Cardiac septum (tissue), 1 donor: ENCODE measurements at regions not wholly inside any gene's neighbourhood (a gene's known extent, or its start where the extent isn't known, plus 50 kb on each side); places are given as distances from the start of the nearest gene placed in this dataset.

Source experiments
- DNase-seq: peaks from one replicate; pipeline ENCODE4 v3.0.0-alpha.2; 2020; ENCODE audit warnings: low spot score
- intact Hi-C: fragments of 100-400 bp; cut with DNase I; formaldehyde crosslinking; loops from one replicate; pipeline ENCODE4 v1.14.0; 2022
- donor health status: DM: no; HTN: no; CAD: no.

GRCh38 chr5:38642189-38642911 lies 85.9 kb upstream of the LIFR start:
- DNase-seq: no peak
- intact Hi-C loops: no loop called here

DNA sequence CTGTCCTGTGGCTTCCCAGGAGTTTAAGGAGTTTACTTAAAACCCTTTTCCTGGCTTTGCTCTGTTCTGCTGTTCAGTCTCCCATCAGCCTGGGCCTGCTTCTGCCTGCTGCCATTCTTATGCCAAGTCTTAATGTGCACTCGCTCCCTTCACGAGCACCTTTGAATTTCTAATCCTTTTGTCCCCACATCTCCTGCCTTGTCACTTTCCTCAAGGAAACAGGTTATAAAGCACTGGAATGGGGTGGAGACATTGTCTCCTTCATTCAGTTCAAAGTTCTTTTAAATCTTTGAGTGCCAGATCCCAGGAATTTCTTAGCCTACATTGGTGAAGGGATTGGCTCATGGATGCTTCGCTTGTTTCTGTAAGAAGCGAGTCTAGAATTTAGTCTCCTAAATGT lies 87.2 kb upstream of the LIFR start:
- no peak for DNase-seq
- intact Hi-C loops: no loop called here

- no peak for DNase-seq
- intact Hi-C loops: no loop called here
Measured at GRCh38 chr5:38645508-38645907, 89.1 kb upstream of the LIFR start.

DNA sequence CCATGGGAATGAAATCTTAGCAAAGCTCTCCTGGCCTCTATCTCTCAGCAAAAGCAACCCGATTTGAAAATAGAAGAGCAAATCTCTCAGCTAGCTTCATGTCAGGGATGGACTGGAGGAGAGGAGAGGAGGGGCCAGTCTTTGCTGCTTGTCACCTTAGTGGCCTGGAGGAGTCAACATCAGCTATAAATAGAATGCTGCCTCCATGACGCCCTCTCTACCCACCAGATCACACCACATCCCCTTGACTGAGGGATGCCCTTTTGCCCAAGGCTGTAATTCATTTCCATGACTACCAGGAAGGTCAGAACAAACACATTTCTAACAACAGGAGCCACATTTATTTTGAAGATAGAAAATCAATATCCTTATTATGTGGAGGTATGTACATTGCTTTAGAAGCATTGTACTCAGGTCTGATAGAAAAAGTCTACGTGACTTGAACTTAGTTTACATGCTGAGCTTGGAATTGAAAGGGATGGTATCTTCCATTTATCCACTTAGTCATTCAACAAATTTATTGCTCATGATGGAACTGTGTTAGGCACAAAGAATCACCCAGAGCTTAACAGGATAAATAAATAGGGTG lies 92.4 kb upstream of the LIFR start:
- DNase-seq: no peak
- intact Hi-C loops: no loop called here

GRCh38 chr5:38650540-38650939 lies 94.1 kb upstream of the LIFR start:
- no peak for DNase-seq
- intact Hi-C loops: no loop called here

DNA sequence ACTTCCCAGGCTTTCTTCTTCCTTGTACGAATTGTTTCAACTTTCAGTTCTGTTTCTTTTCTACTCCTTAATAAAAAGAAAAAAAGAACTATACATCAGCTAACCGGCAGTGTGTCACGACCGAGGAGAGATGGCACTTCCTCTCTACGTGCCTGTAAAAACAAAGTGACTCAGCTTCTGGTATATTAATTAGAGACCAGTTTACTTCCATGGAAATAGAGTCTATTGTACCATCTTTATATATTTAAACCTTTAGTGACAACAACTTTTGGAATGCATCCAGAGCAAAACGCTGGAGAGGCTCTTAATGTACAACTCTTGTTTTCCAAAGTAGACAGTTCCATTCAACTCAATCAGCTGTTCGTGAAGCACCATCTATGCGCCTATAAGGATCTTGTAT lies 94.5 kb upstream of the LIFR start:
- intact Hi-C loops: no loop called here
- DNase-seq: no peak

DNA sequence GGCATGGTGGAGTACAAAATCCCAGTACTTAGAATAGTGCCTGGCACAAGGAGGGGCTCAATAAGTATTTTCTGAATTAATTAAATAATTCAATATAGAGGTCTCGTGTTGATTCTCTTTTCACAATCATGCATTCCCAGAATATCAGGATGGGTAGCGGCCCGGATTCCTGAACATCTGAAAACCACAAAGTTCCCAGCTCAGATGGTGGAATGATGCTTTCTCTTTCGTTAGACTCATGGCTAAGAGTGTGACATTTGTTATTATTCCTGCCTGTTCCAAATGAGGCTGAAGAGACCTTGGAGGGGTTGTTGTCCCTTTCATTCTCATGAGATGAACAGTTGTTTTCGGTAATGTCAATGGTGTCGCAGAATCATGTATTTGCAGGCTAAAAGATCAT lies 95.4 kb upstream of the LIFR start:
- no peak for DNase-seq
- intact Hi-C loops: no loop called here

GRCh38 chr5:38653389-38653788 lies 96.9 kb upstream of the LIFR start:
- intact Hi-C loops: no loop called here
- DNase-seq: no peak

- DNase-seq: no peak
- intact Hi-C loops: no loop called here
Measured at GRCh38 chr5:38655691-38656090, 99.2 kb upstream of the LIFR start.

GRCh38 chr5:38656568-38656967 lies 100.1 kb upstream of the LIFR start:
- intact Hi-C loops: no loop called here
- DNase-seq: no peak

- no peak for DNase-seq
- intact Hi-C loops: no loop called here
Measured at GRCh38 chr5:38657020-38657419, 100.6 kb upstream of the LIFR start.

DNA sequence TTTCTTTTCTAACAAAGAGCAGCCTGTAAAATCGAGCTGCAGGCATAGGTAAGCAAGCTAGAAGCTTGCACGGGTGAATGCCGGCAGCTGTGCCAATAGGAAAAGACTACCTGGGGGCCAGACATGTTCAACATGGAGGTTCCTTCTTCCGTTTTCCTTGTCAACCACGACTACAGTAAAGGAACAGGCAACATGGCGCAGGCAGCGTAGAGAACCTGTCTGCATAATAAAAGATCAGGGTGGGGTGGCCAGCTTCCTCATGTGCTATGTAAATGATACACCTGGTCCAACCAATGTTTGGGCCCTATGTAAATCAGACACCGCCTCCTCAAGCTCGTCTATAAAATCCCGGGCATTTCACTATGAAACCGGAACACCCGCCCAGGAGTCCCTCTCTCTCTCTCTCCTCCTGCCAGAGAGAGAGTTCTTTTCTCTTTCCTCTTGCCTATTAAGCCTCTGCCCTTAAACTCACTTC lies 103.8 kb upstream of the LIFR start:
- DNase-seq: no peak
- intact Hi-C loops: no loop called here

GRCh38 chr5:38662090-38662489 lies 105.6 kb upstream of the LIFR start:
- intact Hi-C loops: no loop called here
- DNase-seq: no peak

DNA sequence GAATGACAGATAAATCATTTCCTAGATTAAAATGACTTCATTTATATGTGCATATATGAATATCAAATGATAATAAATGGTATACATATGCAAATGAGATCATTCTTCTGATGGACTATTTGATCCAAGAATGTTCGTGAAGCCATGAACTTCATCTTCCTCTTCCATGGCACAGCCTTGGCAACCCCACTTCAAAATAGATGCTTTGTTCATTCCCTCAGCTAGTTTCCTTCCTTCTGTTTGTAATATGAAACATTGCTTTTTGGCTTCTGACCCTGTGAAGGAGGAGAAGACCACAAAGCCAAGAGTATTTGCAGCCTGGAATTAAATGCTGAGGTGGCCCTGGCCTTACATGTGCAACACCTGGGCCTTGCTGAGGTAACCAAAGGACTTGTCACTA lies 106.8 kb upstream of the LIFR start:
- intact Hi-C loops: no loop called here
- DNase-seq: no peak

GRCh38 chr5:38666668-38667498 lies 110.4 kb upstream of the LIFR start:
- intact Hi-C loops: loop anchor here (1.0 to 5.0 kb wide), 2 partner anchors 115 to 224 kb away; no protein-coding TSS in a partner anchor
- DNase-seq: no peak

GRCh38 chr5:38667499-38667776 lies 111.0 kb upstream of the LIFR start:
- intact Hi-C loops: loop anchor here (1.0 to 5.0 kb wide), 2 partner anchors 115 to 224 kb away; no protein-coding TSS in a partner anchor
- DNase-seq: no peak

GRCh38 chr5:38669361-38669880 lies 113.0 kb upstream of the LIFR start:
- intact Hi-C loops: loop anchor here (5.0 kb wide), 1 partner anchor 117 kb away; no protein-coding TSS in a partner anchor
- DNase-seq: no peak

DNA sequence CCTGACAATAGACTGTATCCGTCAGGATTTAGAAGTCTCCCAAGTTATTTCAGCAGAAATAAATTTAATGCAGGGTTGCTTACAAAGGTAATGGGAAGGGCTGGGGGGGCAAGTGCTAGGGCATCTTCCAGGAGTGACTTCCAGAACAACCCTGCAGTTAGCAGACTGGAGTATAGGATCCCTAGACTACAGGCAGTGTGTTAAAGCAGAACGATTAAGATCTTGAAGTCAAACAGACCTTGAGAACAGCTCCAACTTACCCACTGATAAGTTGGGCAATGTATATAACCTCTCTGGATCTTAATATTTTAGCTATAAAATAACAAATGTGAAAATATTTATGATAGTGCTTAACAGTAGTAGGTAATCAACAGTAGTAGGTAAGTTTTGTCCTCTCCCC lies 113.6 kb upstream of the LIFR start:
- intact Hi-C loops: loop anchor here (5.0 kb wide), 1 partner anchor 137 kb away; no protein-coding TSS in a partner anchor

GRCh38 chr5:38670878-38671277 lies 114.4 kb upstream of the LIFR start:
- DNase-seq: no peak
- intact Hi-C loops: loop anchor here (5.0 kb wide), 1 partner anchor 136 kb away; no protein-coding TSS in a partner anchor

More for the DNA sequence above, 113.6 kb upstream of the LIFR start:
- no peak for DNase-seq

DNA sequence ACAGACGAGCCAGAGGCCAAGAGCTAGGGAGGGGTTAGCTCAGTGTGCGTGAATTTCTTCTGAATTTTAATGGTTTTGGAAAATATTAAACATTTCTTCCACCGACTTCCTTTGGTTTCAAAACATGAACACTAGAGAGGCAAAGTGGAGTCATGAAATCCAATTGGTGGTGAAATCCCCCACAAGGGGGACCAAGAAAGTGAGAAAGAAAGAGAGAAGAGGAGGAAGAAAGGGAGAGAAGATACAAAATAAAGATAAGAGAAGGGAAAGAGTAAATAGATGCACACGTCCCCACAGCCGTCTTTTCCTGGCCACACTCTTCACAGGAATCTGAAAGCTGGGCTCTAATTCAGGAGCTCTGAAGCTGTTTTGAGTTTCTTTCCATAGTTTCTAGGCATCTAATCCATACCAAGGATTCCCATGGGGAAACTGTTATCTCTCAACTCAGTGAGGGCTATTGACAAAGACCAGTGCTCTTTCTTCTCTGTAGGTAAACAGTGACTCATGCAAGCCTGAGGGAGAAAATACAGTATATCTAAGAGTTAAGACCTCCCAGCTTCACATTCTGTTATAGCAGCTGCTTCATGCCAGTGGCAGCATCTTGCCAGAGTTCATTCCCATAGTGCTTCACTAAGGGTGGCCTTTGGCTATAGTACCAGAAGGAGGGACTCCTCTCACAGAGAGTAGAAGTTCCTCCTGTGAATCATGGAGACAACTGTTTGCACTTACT lies 115.8 kb upstream of the LIFR start:
- no peak for DNase-seq
- intact Hi-C loops: loop anchor here (5.0 kb wide), 1 partner anchor 135 kb away; no protein-coding TSS in a partner anchor
